CD14-positive monocyte (primary cell): ENCODE measurements at regions not wholly inside any gene's neighbourhood (a gene's known extent, or its start where the extent isn't known, plus 50 kb on each side); places are given as distances from the start of the nearest gene placed in this dataset.

Experiments used
- DNase-seq, 3 donors: peaks; one replicate each; pipeline ENCODE4 v3.0.0-alpha.2; 2011 to 2022
- H2AFZ ChIP-seq: 2 replicates; pipeline ENCODE4 v1.6.0; 2012; ENCODE audit warnings: mild to moderate bottlenecking, low read depth, low read length, inconsistent platforms; ENCODE audit not compliant: insufficient read depth, poor library complexity, severe bottlenecking
- H3K27ac ChIP-seq, 2 donors: 1 replicate in 1 of 2; 2 replicates in 1 of 2; pipeline ENCODE4 v1.5.1; 2012 to 2013; ENCODE audit warnings: low read length in 2 of 2, control low read depth in 1 of 2, inconsistent platforms in 1 of 2, low read depth in 1 of 2, mild to moderate bottlenecking in 1 of 2
- H3K27me3 ChIP-seq, 2 donors: one replicate each; pipeline versions ENCODE4 v1.6.0 to v1.6.1; 2011 to 2013; ENCODE audit warnings: low read length in 2 of 2; ENCODE audit not compliant: control insufficient read depth in 2 of 2, insufficient read depth in 2 of 2
- H3K36me3 ChIP-seq, 2 donors: replicated peaks in 1 of 2; 1 replicate in 1 of 2; 2 replicates in 1 of 2; pipeline versions ENCODE4 v1.5.1 to v1.6.1; 2012 to 2013; ENCODE audit warnings: low read length in 2 of 2, control low read depth in 1 of 2, inconsistent platforms in 1 of 2, mild to moderate bottlenecking in 1 of 2; ENCODE audit not compliant: insufficient read depth in 2 of 2, control insufficient read depth in 1 of 2
- H3K4me1 ChIP-seq, 2 donors: 1 replicate in 1 of 2; 2 replicates in 1 of 2; pipeline versions ENCODE4 v1.5.1 to v1.6.1; 2012 to 2013; ENCODE audit warnings: low read length in 2 of 2, control low read depth in 1 of 2, inconsistent platforms in 1 of 2, mild to moderate bottlenecking in 1 of 2, moderate library complexity in 1 of 2; ENCODE audit not compliant: insufficient read depth in 2 of 2, control insufficient read depth in 1 of 2
- H3K4me2 ChIP-seq: replicated peaks from 2 replicates; pipeline ENCODE3; 2012; ENCODE audit warnings: low read length, moderate library complexity, mild to moderate bottlenecking; ENCODE audit not compliant: poor library complexity, severe bottlenecking; ENCODE audit errors: extremely low read depth
- H3K4me3 ChIP-seq, 3 experiments: fragments of 200-600 bp in 1 of 3; sonication (generic) in 1 of 3; replicated peaks in 1 of 3; 1 replicate in 2 of 3; 2 replicates in 1 of 3; pipeline ENCODE4 v1.5.1; 2011 to 2013; ENCODE audit warnings: low read length in 3 of 3, mild to moderate bottlenecking in 3 of 3, control low read depth in 2 of 3, low read depth in 2 of 3, inconsistent platforms in 1 of 3, moderate library complexity in 1 of 3
- H3K79me2 ChIP-seq: 2 replicates; pipeline ENCODE4 v1.6.0; 2012; ENCODE audit warnings: mild to moderate bottlenecking, control low read depth, inconsistent platforms, low read length, moderate library complexity; ENCODE audit not compliant: insufficient read depth
- H3K9ac ChIP-seq: 2 replicates; pipeline ENCODE4 v1.6.0; 2017; ENCODE audit warnings: low read length, mild to moderate bottlenecking; ENCODE audit not compliant: insufficient read depth, poor library complexity, severe bottlenecking
- H3K9me3 ChIP-seq, 2 donors: replicated peaks in 1 of 2; 1 replicate in 1 of 2; 2 replicates in 1 of 2; pipeline versions ENCODE4 v1.5.1 to v1.6.1; 2012 to 2013; ENCODE audit warnings: low read length in 2 of 2, control low read depth in 1 of 2; ENCODE audit not compliant: control insufficient read depth in 1 of 2, insufficient read depth in 1 of 2
- H4K20me1 ChIP-seq: 2 replicates; pipeline ENCODE4 v1.6.0; 2012; ENCODE audit warnings: mild to moderate bottlenecking, low read length, control low read depth, moderate library complexity; ENCODE audit not compliant: insufficient read depth
- H3K27ac Mint-ChIP-seq, 7 donors: one replicate each; pipeline ENCODE4 v1.8.0; 2020; ENCODE audit warnings: mild to moderate bottlenecking in 7 of 7, mixed read lengths in 7 of 7, moderate library complexity in 6 of 7, inconsistent platforms in 2 of 7
- H3K27me3 Mint-ChIP-seq, 3 donors: one replicate each; pipeline ENCODE4 v1.8.0; 2021 to 2022; ENCODE audit warnings: low read depth in 3 of 3, mild to moderate bottlenecking in 3 of 3, mixed read lengths in 3 of 3, moderate library complexity in 3 of 3, inconsistent platforms in 1 of 3
- H3K36me3 Mint-ChIP-seq, 2 donors: one replicate each; pipeline ENCODE4 v1.8.0; 2020; ENCODE audit warnings: mixed read lengths in 2 of 2, inconsistent platforms in 1 of 2, mild to moderate bottlenecking in 1 of 2
- H3K4me1 Mint-ChIP-seq: one replicate; pipeline ENCODE4 v1.8.0; 2020; ENCODE audit warnings: mild to moderate bottlenecking, mixed read lengths
- H3K4me3 Mint-ChIP-seq, 2 donors: one replicate each; pipeline ENCODE4 v1.8.0; 2020; ENCODE audit warnings: mild to moderate bottlenecking in 2 of 2, mixed read lengths in 2 of 2, moderate library complexity in 1 of 2
- H3K9me3 Mint-ChIP-seq, 7 donors: one replicate each; pipeline ENCODE4 v1.8.0; 2020 to 2022; ENCODE audit warnings: mixed read lengths in 7 of 7, mild to moderate bottlenecking in 6 of 7, moderate library complexity in 6 of 7, inconsistent platforms in 2 of 7
- CTCF ChIP-seq: fragments of 200-600 bp; IDR thresholded peaks from one replicate; pipeline ENCODE4 v1.8.0; 2022; ENCODE audit warnings: antibody characterized with exemption, mild to moderate bottlenecking
- WGBS: methylation state at CpG from one replicate; pipeline ENCODE4 v1.1.5; 2013; ENCODE audit warnings: missing lambda C conversion rate; ENCODE audit not compliant: insufficient coverage; 5-methylcytosine and 5-hydroxymethylcytosine counted together
- intact Hi-C, 2 donors: fragments of 100-400 bp; cut with micrococcal nuclease; formaldehyde crosslinking; loops; one replicate each; pipeline versions ENCODE4 v1.15.0 to v1.15.1; 2023

GRCh38 chr3:88225326-88226008, 75.7 kb downstream of the C3orf38 start:
- no peak overlapping the region for H3K4me2 ChIP-seq
- WGBS: 100% methylated on average over 1 of the region's 8 CpGs
- no peak overlapping the region for H3K9ac ChIP-seq
- no peak overlapping the region for H3K27ac ChIP-seq
- no peaks in the 10 kb centered on the region for H4K20me1 ChIP-seq
- no peak for DNase-seq
- peaks cover 0 to 2% (median 0%) of the 10 kb centered on the region in 7 donors for H3K9me3 Mint-ChIP-seq
- intact Hi-C loops: no loop called here
- peaks cover 0 to 3% (median 2%) of the 10 kb centered on the region in 3 donors for H3K27me3 Mint-ChIP-seq
- H3K27ac Mint-ChIP-seq: no peak overlapping the region
- H3K27me3 ChIP-seq: no peaks in the 10 kb centered on the region
- TF ChIP-seq CTCF: no peak
- H3K79me2 ChIP-seq: no peaks in the 10 kb centered on the region
- no peaks in the 10 kb centered on the region for H3K4me1 ChIP-seq
- no peaks in the 10 kb centered on the region for H3K4me1 Mint-ChIP-seq
- no peak overlapping the region for H2AFZ ChIP-seq
- H3K9me3 ChIP-seq: no peaks in the 10 kb centered on the region
- H3K4me3 ChIP-seq: no peak overlapping the region
- no peak overlapping the region for H3K4me3 Mint-ChIP-seq
- H3K36me3 ChIP-seq: no peaks in the 10 kb centered on the region
- H3K36me3 Mint-ChIP-seq: no peaks in the 10 kb centered on the region

- H3K4me3 ChIP-seq: no peak overlapping the region
- Mint-ChIP-seq H3K4me1 (no peaks in the 10 kb centered on the region), H3K9me3 (peaks cover 0 to 2% (median 0%) of the 10 kb centered on the region in 7 donors), H3K36me3 (no peaks in the 10 kb centered on the region), H3K4me3 (no peak overlapping the region), H3K27ac (no peak overlapping the region), H3K27me3 (peaks cover 1 to 2% (median 2%) of the 10 kb centered on the region in 3 donors)
- no peaks in the 10 kb centered on the region for H3K79me2 ChIP-seq
- H3K36me3 ChIP-seq: no peaks in the 10 kb centered on the region
- H3K4me2 ChIP-seq: no peak overlapping the region
- no peak for DNase-seq
- no peak for TF ChIP-seq CTCF
- no peaks in the 10 kb centered on the region for H4K20me1 ChIP-seq
- no peak overlapping the region for H3K27ac ChIP-seq
- no peak overlapping the region for H3K9ac ChIP-seq
- H3K27me3 ChIP-seq: no peaks in the 10 kb centered on the region
- no peaks in the 10 kb centered on the region for H3K4me1 ChIP-seq
- no peak overlapping the region for H2AFZ ChIP-seq
- WGBS: 80% methylated on average over 1 of the region's 3 CpGs
- intact Hi-C loops: no loop called here
- no peaks in the 10 kb centered on the region for H3K9me3 ChIP-seq
These were observed 77.2 kb downstream of the C3orf38 start for GRCh38 chr3:88226910-88227309.
